ENCODE measurements at regions not wholly inside any gene's neighbourhood (a gene's known extent, or its start where the extent isn't known, plus 50 kb on each side); places are given as distances from the start of the nearest gene placed in this dataset.
"Not testable (repeated sequence)": the region's sequence is repeated elsewhere in the genome, so short reads cannot be mapped to it uniquely, and the experiment has no call there.

GRCh38 chr2:185268651-185269050 lies 470.0 kb upstream of the FSIP2 start:
- no peak for FAIRE-seq

GRCh38 chr2:185274718-185275484 lies 463.7 kb upstream of the FSIP2 start:
- DNase-seq (ENCODE audit: insufficient read length): no peak
- FAIRE-seq: no peak
- TF ChIP-seq POLR2AphosphoS5 (IDR thresholded peaks at IDR 0.05; ENCODE audit: low read depth, low read length) (no peak), TAF1 (IDR thresholded peaks at IDR 0.05; ENCODE audit: borderline replicate concordance, low read depth, low read length) (no peak), POLR2A (IDR thresholded peaks at IDR 0.05; ENCODE audit: low read depth, low read length) (no peak)

More at GRCh38 chr2:185268651-185269050, 470.0 kb upstream of the FSIP2 start:
- no peak for DNase-seq (ENCODE audit: insufficient read length)
- no peak for TF ChIP-seq POLR2A (IDR thresholded peaks at IDR 0.05; ENCODE audit: low read depth, low read length)
- no peak for TF ChIP-seq POLR2AphosphoS5 (IDR thresholded peaks at IDR 0.05; ENCODE audit: low read depth, low read length)
- no peak for TF ChIP-seq TAF1 (IDR thresholded peaks at IDR 0.05; ENCODE audit: borderline replicate concordance, low read depth, low read length)

- FAIRE-seq; DNase-seq (ENCODE audit: insufficient read length): not testable (repeated sequence)
Observed at GRCh38 chr2:185275979-185276378, 462.6 kb upstream of the FSIP2 start.

- FAIRE-seq (no peak), DNase-seq (ENCODE audit: insufficient read length) (no peak)
- no peak for TF ChIP-seq POLR2AphosphoS5 (IDR thresholded peaks at IDR 0.05; ENCODE audit: low read depth, low read length)
- no peak for TF ChIP-seq TAF1 (IDR thresholded peaks at IDR 0.05; ENCODE audit: borderline replicate concordance, low read depth, low read length)
- no peak for TF ChIP-seq POLR2A (IDR thresholded peaks at IDR 0.05; ENCODE audit: low read depth, low read length)
Observed at GRCh38 chr2:185278761-185279160, 459.8 kb upstream of the FSIP2 start.

GRCh38 chr2:185279999-185280398 lies 458.6 kb upstream of the FSIP2 start:
- no peak for TF ChIP-seq POLR2AphosphoS5 (IDR thresholded peaks at IDR 0.05; ENCODE audit: low read depth, low read length)
- TF ChIP-seq POLR2A (IDR thresholded peaks at IDR 0.05; ENCODE audit: low read depth, low read length): no peak
- no peak for TF ChIP-seq TAF1 (IDR thresholded peaks at IDR 0.05; ENCODE audit: borderline replicate concordance, low read depth, low read length)
- no peak for FAIRE-seq
- no peak for DNase-seq (ENCODE audit: insufficient read length)

GRCh38 chr2:185284696-185285095 lies 453.9 kb upstream of the FSIP2 start:
- TF ChIP-seq TAF1 (IDR thresholded peaks at IDR 0.05; ENCODE audit: borderline replicate concordance, low read depth, low read length) (no peak), POLR2AphosphoS5 (IDR thresholded peaks at IDR 0.05; ENCODE audit: low read depth, low read length) (no peak), POLR2A (IDR thresholded peaks at IDR 0.05; ENCODE audit: low read depth, low read length) (no peak)
- DNase-seq (ENCODE audit: insufficient read length) (no peak), FAIRE-seq (no peak)

GRCh38 chr2:185290012-185290411 lies 448.6 kb upstream of the FSIP2 start:
- DNase-seq (ENCODE audit: insufficient read length); FAIRE-seq: not testable (repeated sequence)

GRCh38 chr2:185291035-185291647 lies 447.5 kb upstream of the FSIP2 start:
- no peak for TF ChIP-seq POLR2AphosphoS5 (IDR thresholded peaks at IDR 0.05; ENCODE audit: low read depth, low read length)
- TF ChIP-seq TAF1 (IDR thresholded peaks at IDR 0.05; ENCODE audit: borderline replicate concordance, low read depth, low read length): no peak
- DNase-seq (ENCODE audit: insufficient read length): no peak
- FAIRE-seq: no peak

GRCh38 chr2:185299867-185300266 lies 438.7 kb upstream of the FSIP2 start:
- no peak for FAIRE-seq
- TF ChIP-seq POLR2A (IDR thresholded peaks at IDR 0.05; ENCODE audit: low read depth, low read length) (no peak), POLR2AphosphoS5 (IDR thresholded peaks at IDR 0.05; ENCODE audit: low read depth, low read length) (no peak), TAF1 (IDR thresholded peaks at IDR 0.05; ENCODE audit: borderline replicate concordance, low read depth, low read length) (no peak)
- no peak for DNase-seq (ENCODE audit: insufficient read length)

GRCh38 chr2:185306119-185306518 lies 432.5 kb upstream of the FSIP2 start:
- TF ChIP-seq POLR2AphosphoS5 (IDR thresholded peaks at IDR 0.05; ENCODE audit: low read depth, low read length) (no peak), TAF1 (IDR thresholded peaks at IDR 0.05; ENCODE audit: borderline replicate concordance, low read depth, low read length) (no peak), POLR2A (IDR thresholded peaks at IDR 0.05; ENCODE audit: low read depth, low read length) (no peak)
- FAIRE-seq: no peak
- DNase-seq (ENCODE audit: insufficient read length): no peak

- TF ChIP-seq TAF1 (IDR thresholded peaks at IDR 0.05; ENCODE audit: borderline replicate concordance, low read depth, low read length): no peak
- no peak for TF ChIP-seq POLR2AphosphoS5 (IDR thresholded peaks at IDR 0.05; ENCODE audit: low read depth, low read length)
- TF ChIP-seq POLR2A (IDR thresholded peaks at IDR 0.05; ENCODE audit: low read depth, low read length): no peak
- FAIRE-seq (peak; percentile 91), DNase-seq (ENCODE audit: insufficient read length) (no peak)
Observed at GRCh38 chr2:185316383-185316782, 422.2 kb upstream of the FSIP2 start.

- TF ChIP-seq TAF1 (IDR thresholded peaks at IDR 0.05; ENCODE audit: borderline replicate concordance, low read depth, low read length) (no peak), POLR2AphosphoS5 (IDR thresholded peaks at IDR 0.05; ENCODE audit: low read depth, low read length) (no peak), POLR2A (IDR thresholded peaks at IDR 0.05; ENCODE audit: low read depth, low read length) (no peak)
- FAIRE-seq (no peak), DNase-seq (ENCODE audit: insufficient read length) (no peak)
Observed at GRCh38 chr2:185318271-185318724, 420.3 kb upstream of the FSIP2 start.

Data from GM12892 (cell line).